Effector memory CD4-positive, alpha-beta T cell (primary cell): ENCODE measurements at regions not wholly inside any gene's neighbourhood (a gene's known extent, or its start where the extent isn't known, plus 50 kb on each side); places are given as distances from the start of the nearest gene placed in this dataset.

ENCODE experiments used
- DNase-seq, 3 donors: peaks; one replicate each; pipeline ENCODE4 v3.0.0-alpha.2; 2020
- H3K27ac ChIP-seq: 2 replicates; pipeline ENCODE4 v1.7.0; 2013; ENCODE audit warnings: mild to moderate bottlenecking, low read length, moderate library complexity; ENCODE audit not compliant: insufficient read depth, poor library complexity, severe bottlenecking
- H3K27me3 ChIP-seq: replicated peaks from 2 replicates; pipeline ENCODE4 v1.7.0; 2013; ENCODE audit warnings: mild to moderate bottlenecking, low read length; ENCODE audit not compliant: insufficient read depth, control insufficient read depth, poor library complexity, severe bottlenecking
- H3K36me3 ChIP-seq: 2 replicates; pipeline ENCODE4 v1.7.0; 2013; ENCODE audit warnings: mild to moderate bottlenecking, low read length, moderate library complexity; ENCODE audit not compliant: control insufficient read depth, insufficient read depth
- H3K4me1 ChIP-seq: 2 replicates; pipeline ENCODE4 v1.7.0; 2013; ENCODE audit warnings: low read length, mild to moderate bottlenecking; ENCODE audit not compliant: control insufficient read depth, insufficient read depth, poor library complexity, severe bottlenecking
- H3K4me3 ChIP-seq: 2 replicates; pipeline ENCODE4 v1.7.0; 2013; ENCODE audit warnings: low read length, low read depth, mild to moderate bottlenecking; ENCODE audit not compliant: insufficient read depth, poor library complexity, severe bottlenecking
- H3K9me3 ChIP-seq: 2 replicates; pipeline ENCODE4 v1.7.0; 2013; ENCODE audit warnings: mild to moderate bottlenecking, low read length, moderate library complexity; ENCODE audit not compliant: control insufficient read depth

DNA sequence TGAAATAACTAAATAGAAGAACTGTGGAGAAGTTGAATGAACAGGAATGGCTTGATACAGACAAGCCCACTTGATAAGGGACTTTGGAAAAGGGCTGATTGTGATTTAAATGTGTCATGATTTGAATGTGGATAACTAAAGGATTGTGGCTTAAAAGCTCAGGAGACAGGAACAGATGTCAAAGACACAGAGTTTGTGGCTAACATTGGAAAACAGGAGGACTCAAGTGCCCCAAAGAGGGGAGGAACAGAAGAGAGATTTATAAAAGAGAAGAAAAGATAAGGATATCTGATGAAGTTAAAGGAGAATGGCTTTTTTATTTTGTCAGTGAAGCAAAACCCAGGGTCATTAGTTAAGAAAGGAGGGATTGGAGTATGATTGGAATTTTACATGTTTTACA lies 124.2 kb upstream of the TRPM3 start:
- H3K27me3 ChIP-seq, result no peaks in the 10 kb centered on the region
- H3K4me1 ChIP-seq, result no peaks in the 10 kb centered on the region
- H3K4me3 ChIP-seq, result no peak overlapping the region
- DNase-seq, result no peak
- H3K27ac ChIP-seq, result no peak overlapping the region
- H3K9me3 ChIP-seq, result no peaks in the 10 kb centered on the region
- H3K36me3 ChIP-seq, result no peaks in the 10 kb centered on the region

DNA sequence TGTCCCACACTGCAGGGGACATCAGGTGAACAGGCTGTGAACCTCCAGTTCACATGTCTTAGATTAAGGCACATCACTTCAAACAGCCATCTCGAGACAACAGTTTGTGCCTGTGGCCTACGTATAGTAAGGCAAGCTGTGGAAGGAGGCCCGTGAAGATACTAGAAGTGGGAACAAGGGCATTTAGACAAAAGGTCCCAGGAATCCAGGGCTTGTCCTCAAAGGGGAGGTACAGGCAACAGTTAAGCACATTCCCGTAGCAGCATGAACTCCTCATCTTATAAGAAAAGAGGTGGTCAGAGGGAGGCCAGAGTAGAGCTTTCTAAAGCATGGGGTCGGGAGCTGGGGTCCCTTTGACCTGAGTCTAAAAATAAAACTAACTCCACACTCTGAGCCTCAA lies 122.5 kb upstream of the TRPM3 start:
- H3K36me3 ChIP-seq, result no peaks in the 10 kb centered on the region
- no peak overlapping the region for H3K27ac ChIP-seq
- H3K4me1 ChIP-seq, result no peaks in the 10 kb centered on the region
- no peaks in the 10 kb centered on the region for H3K9me3 ChIP-seq
- no peak overlapping the region for H3K4me3 ChIP-seq
- H3K27me3 ChIP-seq, result no peaks in the 10 kb centered on the region
- DNase-seq, result no peak

GRCh38 chr9:71242081-71242480 lies 120.7 kb upstream of the TRPM3 start:
- DNase-seq, result no peak
- no peaks in the 10 kb centered on the region for H3K4me1 ChIP-seq
- no peaks in the 10 kb centered on the region for H3K9me3 ChIP-seq
- no peak overlapping the region for H3K4me3 ChIP-seq
- no peak overlapping the region for H3K27ac ChIP-seq
- no peaks in the 10 kb centered on the region for H3K27me3 ChIP-seq
- no peaks in the 10 kb centered on the region for H3K36me3 ChIP-seq

DNA sequence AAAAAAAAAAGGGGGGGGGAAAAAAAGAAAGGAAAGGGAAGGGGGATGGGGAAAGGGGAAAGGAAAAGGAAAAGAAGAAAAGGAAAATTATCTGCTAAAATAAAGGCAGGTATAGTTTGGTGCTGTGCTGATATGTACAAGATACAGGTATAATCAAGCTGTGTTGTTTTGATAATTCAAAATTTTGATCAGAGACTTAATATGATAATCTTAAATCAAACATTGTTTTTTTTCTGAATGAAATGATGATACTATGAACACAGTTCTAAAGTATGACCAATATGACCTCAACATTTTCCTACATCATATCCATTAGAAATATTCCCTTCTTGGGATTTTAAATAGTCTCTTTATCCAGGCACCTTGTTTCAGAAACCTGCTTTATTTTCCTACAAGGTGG lies 115.6 kb upstream of the TRPM3 start:
- no peak overlapping the region for H3K27ac ChIP-seq
- no peak overlapping the region for H3K4me3 ChIP-seq
- H3K36me3 ChIP-seq, result no peaks in the 10 kb centered on the region
- H3K4me1 ChIP-seq, result no peaks in the 10 kb centered on the region
- no peaks in the 10 kb centered on the region for H3K9me3 ChIP-seq
- H3K27me3 ChIP-seq, result no peaks in the 10 kb centered on the region
- DNase-seq, result no peak

GRCh38 chr9:71233646-71234045 lies 112.2 kb upstream of the TRPM3 start:
- no peak for DNase-seq
- H3K36me3 ChIP-seq, result no peaks in the 10 kb centered on the region

GRCh38 chr9:71223953-71224538 lies 102.6 kb upstream of the TRPM3 start:
- no peaks in the 10 kb centered on the region for H3K9me3 ChIP-seq
- H3K4me1 ChIP-seq, result no peaks in the 10 kb centered on the region
- no peaks in the 10 kb centered on the region for H3K36me3 ChIP-seq
- no peak overlapping the region for H3K4me3 ChIP-seq
- no peak overlapping the region for H3K27ac ChIP-seq
- no peak for DNase-seq
- H3K27me3 ChIP-seq, result no peaks in the 10 kb centered on the region

More at GRCh38 chr9:71233646-71234045, 112.2 kb upstream of the TRPM3 start:
- Histone ChIP-seq H3K4me3 (no peak overlapping the region), H3K4me1 (no peaks in the 10 kb centered on the region), H3K27ac (no peak overlapping the region), H3K9me3 (no peaks in the 10 kb centered on the region), H3K27me3 (no peaks in the 10 kb centered on the region)

GRCh38 chr9:71218774-71219173 lies 97.4 kb upstream of the TRPM3 start:
- Histone ChIP-seq H3K27me3 (no peaks in the 10 kb centered on the region), H3K4me3 (no peak overlapping the region), H3K36me3 (no peaks in the 10 kb centered on the region), H3K4me1 (no peaks in the 10 kb centered on the region), H3K27ac (no peak overlapping the region), H3K9me3 (no peaks in the 10 kb centered on the region)
- no peak for DNase-seq

GRCh38 chr9:71213633-71214032 lies 92.2 kb upstream of the TRPM3 start:
- Histone ChIP-seq H3K27ac (no peak overlapping the region), H3K4me1 (no peaks in the 10 kb centered on the region), H3K9me3 (no peaks in the 10 kb centered on the region), H3K27me3 (no peaks in the 10 kb centered on the region), H3K36me3 (no peaks in the 10 kb centered on the region), H3K4me3 (no peak overlapping the region)
- no peak for DNase-seq

- Histone ChIP-seq H3K27ac (no peak overlapping the region), H3K27me3 (no peaks in the 10 kb centered on the region), H3K4me1 (no peaks in the 10 kb centered on the region), H3K9me3 (no peaks in the 10 kb centered on the region), H3K36me3 (no peaks in the 10 kb centered on the region), H3K4me3 (no peak overlapping the region)
- DNase-seq, result no peak
Measured at GRCh38 chr9:71210326-71210725, 88.9 kb upstream of the TRPM3 start.

DNA sequence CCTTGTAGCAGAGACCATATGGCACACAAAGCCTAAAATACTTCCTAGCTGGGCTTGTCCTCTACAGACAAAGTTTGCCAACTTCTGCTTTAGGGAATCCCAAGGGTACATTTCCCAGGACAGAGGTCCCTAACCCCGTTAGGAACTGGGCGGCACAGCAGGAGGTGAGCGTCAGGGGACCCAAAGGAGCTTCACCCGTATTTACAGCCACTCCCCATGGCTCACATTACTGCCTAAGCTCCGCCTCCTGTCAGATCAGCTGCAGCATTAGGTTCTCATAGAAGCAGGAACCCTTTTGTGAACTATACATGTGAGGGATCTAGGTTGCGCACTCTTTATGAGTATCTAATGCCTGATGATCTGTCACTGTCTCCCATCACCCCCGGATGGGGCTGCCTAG lies 88.5 kb upstream of the TRPM3 start:
- Histone ChIP-seq H3K4me1 (no peaks in the 10 kb centered on the region), H3K27ac (no peak overlapping the region), H3K27me3 (no peaks in the 10 kb centered on the region), H3K36me3 (no peaks in the 10 kb centered on the region), H3K4me3 (no peak overlapping the region), H3K9me3 (no peaks in the 10 kb centered on the region)
- DNase-seq, result no peak
